Urinary bladder (tissue), 3 donors: ENCODE measurements at regions not wholly inside any gene's neighbourhood (a gene's known extent, or its start where the extent isn't known, plus 50 kb on each side); places are given as distances from the start of the nearest gene placed in this dataset.

ENCODE experiments used
- DNase-seq: peaks from one replicate; pipeline ENCODE4 v3.0.0-alpha.2; 2015; ENCODE audit errors: extremely low spot score
- H3K27ac ChIP-seq: one replicate; pipeline ENCODE4 v1.5.1; 2013; ENCODE audit warnings: low read depth, mild to moderate bottlenecking, moderate library complexity
- H3K36me3 ChIP-seq: one replicate; pipeline ENCODE4 v1.6.1; 2013; ENCODE audit warnings: mild to moderate bottlenecking, moderate library complexity; ENCODE audit not compliant: insufficient read depth
- H3K4me1 ChIP-seq: one replicate; pipeline ENCODE4 v1.6.1; 2013; ENCODE audit warnings: mild to moderate bottlenecking, moderate library complexity; ENCODE audit not compliant: insufficient read depth
- H3K4me3 ChIP-seq: one replicate; pipeline ENCODE4 v1.5.1; 2013; ENCODE audit warnings: low read depth, low read length
- WGBS: extraction: QIAGEN DNeasy Blood & Tissue Kit; methylation state at CpG from one replicate; pipeline ENCODE4 v1.1.7; 2013; 5-methylcytosine and 5-hydroxymethylcytosine counted together
- donor health status: healthy with polysubstance abuse.
- donor health status: healthy.

GRCh38 chr3:106687905-106688304, 689.3 kb upstream of the CCDC54 start:
- Histone ChIP-seq H3K36me3 (no peaks in the 10 kb centered on the region), H3K4me3 (no peak overlapping the region), H3K4me1 (no peaks in the 10 kb centered on the region), H3K27ac (no peak overlapping the region)
- WGBS, result 94% methylated on average over 3 of the region's 3 CpGs
- no peak for DNase-seq

GRCh38 chr3:106688464-106688863, 688.8 kb upstream of the CCDC54 start:
- no peak for DNase-seq
- 46% methylated on average over 2 of the region's 2 CpGs for WGBS

GRCh38 chr3:106691476-106691875, 685.8 kb upstream of the CCDC54 start:
- WGBS, result 84% methylated on average over 4 of the region's 4 CpGs
- no peaks in the 10 kb centered on the region for H3K4me1 ChIP-seq
- no peak overlapping the region for H3K27ac ChIP-seq
- H3K4me3 ChIP-seq, result no peak overlapping the region
- no peak for DNase-seq
- H3K36me3 ChIP-seq, result no peaks in the 10 kb centered on the region

More at GRCh38 chr3:106688464-106688863, 688.8 kb upstream of the CCDC54 start:
- H3K27ac ChIP-seq, result no peak overlapping the region
- no peak overlapping the region for H3K4me3 ChIP-seq
- H3K4me1 ChIP-seq, result no peaks in the 10 kb centered on the region
- no peaks in the 10 kb centered on the region for H3K36me3 ChIP-seq

- WGBS, result 49% methylated on average over 3 of the region's 3 CpGs
- no peak overlapping the region for H3K27ac ChIP-seq
- H3K4me1 ChIP-seq, result no peaks in the 10 kb centered on the region
- no peak for DNase-seq
- H3K36me3 ChIP-seq, result no peaks in the 10 kb centered on the region
- no peak overlapping the region for H3K4me3 ChIP-seq
Measured at GRCh38 chr3:106692624-106693023, 684.6 kb upstream of the CCDC54 start.

- DNase-seq, result no peak
- Histone ChIP-seq H3K4me3 (no peak overlapping the region), H3K27ac (no peak overlapping the region)
Measured at GRCh38 chr3:106699122-106699521, 678.1 kb upstream of the CCDC54 start.

GRCh38 chr3:106700981-106701380, 676.3 kb upstream of the CCDC54 start:
- Histone ChIP-seq H3K4me3 (no peak overlapping the region), H3K4me1 (no peaks in the 10 kb centered on the region), H3K36me3 (no peaks in the 10 kb centered on the region), H3K27ac (no peak overlapping the region)
- no peak for DNase-seq
- 95% methylated on average over 1 of the region's 1 CpG for WGBS

More at GRCh38 chr3:106699122-106699521, 678.1 kb upstream of the CCDC54 start:
- Histone ChIP-seq H3K4me1 (no peaks in the 10 kb centered on the region), H3K36me3 (no peaks in the 10 kb centered on the region)
- 76% methylated on average over 5 of the region's 5 CpGs for WGBS

GRCh38 chr3:106703524-106703923, 673.7 kb upstream of the CCDC54 start:
- Histone ChIP-seq H3K4me1 (no peaks in the 10 kb centered on the region), H3K36me3 (no peaks in the 10 kb centered on the region), H3K27ac (no peak overlapping the region), H3K4me3 (no peak overlapping the region)
- WGBS, result 91% methylated on average over 2 of the region's 2 CpGs
- DNase-seq, result no peak

GRCh38 chr3:106707347-106707746, 669.9 kb upstream of the CCDC54 start:
- no peak for DNase-seq
- Histone ChIP-seq H3K36me3 (no peaks in the 10 kb centered on the region), H3K4me3 (no peak overlapping the region), H3K27ac (no peak overlapping the region), H3K4me1 (no peaks in the 10 kb centered on the region)
- 31% methylated on average over 1 of the region's 1 CpG for WGBS

GRCh38 chr3:106710596-106710995, 666.6 kb upstream of the CCDC54 start:
- no peak for DNase-seq
- WGBS, result 96% methylated on average over 3 of the region's 3 CpGs
- H3K4me1 ChIP-seq, result no peaks in the 10 kb centered on the region
- H3K4me3 ChIP-seq, result no peak overlapping the region
- no peak overlapping the region for H3K27ac ChIP-seq
- no peaks in the 10 kb centered on the region for H3K36me3 ChIP-seq

GRCh38 chr3:106711650-106712049, 665.6 kb upstream of the CCDC54 start:
- WGBS, result 30% methylated on average over 1 of the region's 1 CpG
- Histone ChIP-seq H3K27ac (no peak overlapping the region), H3K36me3 (no peaks in the 10 kb centered on the region), H3K4me3 (no peak overlapping the region), H3K4me1 (no peaks in the 10 kb centered on the region)
- DNase-seq, result no peak

GRCh38 chr3:106714400-106714799, 662.8 kb upstream of the CCDC54 start:
- Histone ChIP-seq H3K4me3 (no peak overlapping the region), H3K27ac (no peak overlapping the region)

GRCh38 chr3:106715286-106715685, 662.0 kb upstream of the CCDC54 start:
- no peaks in the 10 kb centered on the region for H3K36me3 ChIP-seq
- DNase-seq, result no peak
- WGBS, result 96% methylated on average over 3 of the region's 3 CpGs
- no peak overlapping the region for H3K27ac ChIP-seq
- no peaks in the 10 kb centered on the region for H3K4me1 ChIP-seq
- H3K4me3 ChIP-seq, result no peak overlapping the region

More at GRCh38 chr3:106714400-106714799, 662.8 kb upstream of the CCDC54 start:
- H3K4me1 ChIP-seq, result no peaks in the 10 kb centered on the region
- no peak for DNase-seq
- no peaks in the 10 kb centered on the region for H3K36me3 ChIP-seq

GRCh38 chr3:106717178-106717780, 660.0 kb upstream of the CCDC54 start:
- H3K36me3 ChIP-seq, result no peaks in the 10 kb centered on the region
- no peak for DNase-seq
- WGBS, result 57% methylated on average over 1 of the region's 1 CpG
- no peak overlapping the region for H3K4me3 ChIP-seq
- H3K4me1 ChIP-seq, result no peaks in the 10 kb centered on the region
- no peak overlapping the region for H3K27ac ChIP-seq

- DNase-seq, result no peak
Measured at GRCh38 chr3:106719077-106719476, 658.2 kb upstream of the CCDC54 start.

GRCh38 chr3:106719583-106719982, 657.7 kb upstream of the CCDC54 start:
- no peaks in the 10 kb centered on the region for H3K36me3 ChIP-seq
- H3K4me3 ChIP-seq, result no peak overlapping the region
- 77% methylated on average over 2 of the region's 2 CpGs for WGBS
- H3K4me1 ChIP-seq, result no peaks in the 10 kb centered on the region
- no peak overlapping the region for H3K27ac ChIP-seq
- no peak for DNase-seq

More at GRCh38 chr3:106719077-106719476, 658.2 kb upstream of the CCDC54 start:
- H3K4me3 ChIP-seq, result no peak overlapping the region
- no peak overlapping the region for H3K27ac ChIP-seq
- H3K4me1 ChIP-seq, result no peaks in the 10 kb centered on the region
- no peaks in the 10 kb centered on the region for H3K36me3 ChIP-seq
